ENCODE measurements at regions not wholly inside any gene's neighbourhood (a gene's known extent, or its start where the extent isn't known, plus 50 kb on each side); places are given as distances from the start of the nearest gene placed in this dataset.

GRCh38 chr18:51399491-51400122 is 202.1 kb upstream of the MEX3C start:
- no peak for DNase-seq (ENCODE audit: low spot score)

- DNase-seq (ENCODE audit: low spot score) = no peak
Observed at GRCh38 chr18:51400721-51401120, 203.2 kb upstream of the MEX3C start.

- DNase-seq (ENCODE audit: low spot score) = no peak
Observed at GRCh38 chr18:51401912-51402311, 204.4 kb upstream of the MEX3C start.

- no peak for DNase-seq (ENCODE audit: low spot score)
Observed at GRCh38 chr18:51404620-51405019, 207.1 kb upstream of the MEX3C start.

GRCh38 chr18:51405683-51406477 is 208.4 kb upstream of the MEX3C start:
- no peak for DNase-seq (ENCODE audit: low spot score)

- DNase-seq (ENCODE audit: low spot score) = no peak
Observed at GRCh38 chr18:51417643-51418483, 220.4 kb upstream of the MEX3C start.

GRCh38 chr18:51425475-51425874 is 228.0 kb upstream of the MEX3C start:
- no peak for DNase-seq (ENCODE audit: low spot score)

GRCh38 chr18:51425889-51426288 is 228.4 kb upstream of the MEX3C start:
- DNase-seq (ENCODE audit: low spot score) = no peak

- DNase-seq (ENCODE audit: low spot score) = no peak
Observed at GRCh38 chr18:51426996-51427395, 229.5 kb upstream of the MEX3C start.

GRCh38 chr18:51429644-51430043 is 232.2 kb upstream of the MEX3C start:
- DNase-seq (ENCODE audit: low spot score) = no peak

- no peak for DNase-seq (ENCODE audit: low spot score)
Observed at GRCh38 chr18:51430538-51430937, 233.1 kb upstream of the MEX3C start.

- no peak for DNase-seq (ENCODE audit: low spot score)
Observed at GRCh38 chr18:51433296-51433695, 235.8 kb upstream of the MEX3C start.

- no peak for DNase-seq (ENCODE audit: low spot score)
Observed at GRCh38 chr18:51433881-51434280, 236.4 kb upstream of the MEX3C start.

- no peak for DNase-seq (ENCODE audit: low spot score)
Observed at GRCh38 chr18:51437280-51438271, 240.1 kb upstream of the MEX3C start.

GRCh38 chr18:51438797-51439350 is 241.4 kb upstream of the MEX3C start:
- no peak for DNase-seq (ENCODE audit: low spot score)

GRCh38 chr18:51442012-51442411 is 244.5 kb upstream of the MEX3C start:
- DNase-seq (ENCODE audit: low spot score) = no peak

GRCh38 chr18:51446571-51447210 is 249.2 kb upstream of the MEX3C start:
- DNase-seq (ENCODE audit: low spot score) = no peak

GRCh38 chr18:51447351-51448342 is 250.2 kb upstream of the MEX3C start:
- DNase-seq (ENCODE audit: low spot score) = no peak

GRCh38 chr18:51448949-51449348 is 251.5 kb upstream of the MEX3C start:
- DNase-seq (ENCODE audit: low spot score) = no peak

Data from CD4-positive, alpha-beta T cell treated with Interleukin-15 for 4 hours (primary cell).